ENCODE measurements at regions not wholly inside any gene's neighbourhood (a gene's known extent, or its start where the extent isn't known, plus 50 kb on each side); places are given as distances from the start of the nearest gene placed in this dataset.

DNA sequence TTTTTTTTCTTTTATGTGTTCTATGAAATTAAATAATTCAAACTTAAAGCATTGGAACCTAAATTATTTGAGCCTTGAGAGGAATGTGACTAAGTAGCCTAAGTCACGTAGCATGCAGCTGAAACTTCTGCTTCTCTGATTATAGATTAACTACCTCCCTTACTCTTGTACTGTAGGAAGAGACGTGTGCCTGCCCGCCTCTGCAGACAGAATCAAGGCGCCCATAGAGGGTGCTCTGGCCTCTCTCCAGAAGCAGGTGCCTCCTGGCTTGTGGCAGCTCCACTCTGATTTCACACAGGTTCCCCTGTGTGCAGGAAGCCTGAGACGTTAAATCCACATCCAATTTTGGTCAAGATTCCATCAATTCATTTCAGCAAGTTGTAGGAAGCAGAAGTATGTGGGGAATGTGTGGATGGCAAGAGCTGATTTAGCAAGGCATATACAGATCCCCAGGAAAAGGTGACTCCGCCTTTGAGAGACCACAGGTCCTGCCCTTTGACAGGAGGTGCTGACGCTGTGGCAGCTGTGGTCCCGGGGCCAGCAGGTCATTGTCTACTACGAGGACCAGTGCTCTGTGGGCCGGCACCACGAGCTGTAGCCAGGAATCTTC is 1418.8 kb downstream of the CDH11 start:
- Mint-ChIP-seq H3K27me3 (ENCODE audit: low read depth) (no peaks in the 10 kb centered on the region), H3K9me3 (peaks cover 2% of the 10 kb centered on the region), H3K4me3 (no peak overlapping the region), H3K4me1 (no peaks in the 10 kb centered on the region), H3K27ac (peak overlapping the region in 1 of 3 experiments; percentile 72), H3K36me3 (ENCODE audit: low read depth) (no peaks in the 10 kb centered on the region)
- TF ChIP-seq, protein P1, sequence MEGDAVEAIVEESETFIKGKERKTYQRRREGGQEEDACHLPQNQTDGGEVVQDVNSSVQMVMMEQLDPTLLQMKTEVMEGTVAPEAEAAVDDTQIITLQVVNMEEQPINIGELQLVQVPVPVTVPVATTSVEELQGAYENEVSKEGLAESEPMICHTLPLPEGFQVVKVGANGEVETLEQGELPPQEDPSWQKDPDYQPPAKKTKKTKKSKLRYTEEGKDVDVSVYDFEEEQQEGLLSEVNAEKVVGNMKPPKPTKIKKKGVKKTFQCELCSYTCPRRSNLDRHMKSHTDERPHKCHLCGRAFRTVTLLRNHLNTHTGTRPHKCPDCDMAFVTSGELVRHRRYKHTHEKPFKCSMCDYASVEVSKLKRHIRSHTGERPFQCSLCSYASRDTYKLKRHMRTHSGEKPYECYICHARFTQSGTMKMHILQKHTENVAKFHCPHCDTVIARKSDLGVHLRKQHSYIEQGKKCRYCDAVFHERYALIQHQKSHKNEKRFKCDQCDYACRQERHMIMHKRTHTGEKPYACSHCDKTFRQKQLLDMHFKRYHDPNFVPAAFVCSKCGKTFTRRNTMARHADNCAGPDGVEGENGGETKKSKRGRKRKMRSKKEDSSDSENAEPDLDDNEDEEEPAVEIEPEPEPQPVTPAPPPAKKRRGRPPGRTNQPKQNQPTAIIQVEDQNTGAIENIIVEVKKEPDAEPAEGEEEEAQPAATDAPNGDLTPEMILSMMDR (IDR thresholded peaks at IDR 0.05; ENCODE audit: unreplicated experiment in 3 of 3): peak in 1 of 3 experiments; percentile 14

DNA sequence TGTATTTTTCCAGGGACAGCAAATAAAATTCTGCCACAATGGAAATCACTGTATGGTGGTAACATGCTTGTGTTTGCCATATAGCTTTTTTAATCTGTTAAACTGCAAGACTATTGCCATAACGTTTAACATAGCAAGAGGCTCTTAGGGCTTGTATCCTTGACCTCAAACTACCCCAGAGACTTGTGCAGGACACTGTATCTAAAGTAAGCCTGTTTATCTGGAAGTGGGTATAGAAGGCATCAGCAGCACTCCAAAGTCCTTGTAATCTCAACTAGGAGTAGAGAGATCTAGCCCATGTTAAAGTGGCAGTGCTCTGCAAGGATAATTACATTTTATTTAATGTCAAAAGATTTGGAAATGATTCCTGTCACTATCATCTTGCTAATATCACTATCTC is 1424.1 kb downstream of the CDH11 start:
- Mint-ChIP-seq H3K9me3 (peaks cover 3% of the 10 kb centered on the region), H3K27me3 (ENCODE audit: low read depth) (no peaks in the 10 kb centered on the region), H3K36me3 (ENCODE audit: low read depth) (no peaks in the 10 kb centered on the region), H3K4me1 (no peaks in the 10 kb centered on the region), H3K4me3 (no peak overlapping the region), H3K27ac (no peak overlapping the region)
- TF ChIP-seq, protein P1 (IDR thresholded peaks at IDR 0.05; ENCODE audit: unreplicated experiment in 3 of 3): no peak

DNA sequence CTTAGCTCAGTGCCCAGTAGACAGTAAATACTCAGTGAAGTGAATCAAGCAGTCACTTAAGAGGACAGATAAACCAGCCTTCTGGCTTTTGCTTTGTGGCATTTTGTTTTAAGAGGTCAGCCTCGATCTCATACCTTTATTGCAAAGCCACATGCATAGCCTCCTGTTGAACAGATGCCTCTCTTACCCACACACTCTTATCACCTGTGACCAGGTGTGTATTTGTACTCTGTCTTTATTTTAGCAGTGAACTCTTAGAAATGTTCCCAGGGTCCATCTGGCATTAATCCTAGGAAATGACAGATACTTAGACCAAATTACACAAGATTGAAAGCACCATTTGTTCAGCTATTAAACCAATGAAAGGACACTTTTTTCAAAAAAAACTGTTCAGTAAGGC is 1426.5 kb downstream of the CDH11 start:
- Mint-ChIP-seq H3K4me3 (no peak overlapping the region), H3K27me3 (ENCODE audit: low read depth) (no peaks in the 10 kb centered on the region), H3K9me3 (peaks cover 5% of the 10 kb centered on the region), H3K36me3 (ENCODE audit: low read depth) (no peaks in the 10 kb centered on the region), H3K27ac (no peak overlapping the region), H3K4me1 (no peaks in the 10 kb centered on the region)
- TF ChIP-seq, protein P1 (IDR thresholded peaks at IDR 0.05; ENCODE audit: unreplicated experiment in 3 of 3): no peak

DNA sequence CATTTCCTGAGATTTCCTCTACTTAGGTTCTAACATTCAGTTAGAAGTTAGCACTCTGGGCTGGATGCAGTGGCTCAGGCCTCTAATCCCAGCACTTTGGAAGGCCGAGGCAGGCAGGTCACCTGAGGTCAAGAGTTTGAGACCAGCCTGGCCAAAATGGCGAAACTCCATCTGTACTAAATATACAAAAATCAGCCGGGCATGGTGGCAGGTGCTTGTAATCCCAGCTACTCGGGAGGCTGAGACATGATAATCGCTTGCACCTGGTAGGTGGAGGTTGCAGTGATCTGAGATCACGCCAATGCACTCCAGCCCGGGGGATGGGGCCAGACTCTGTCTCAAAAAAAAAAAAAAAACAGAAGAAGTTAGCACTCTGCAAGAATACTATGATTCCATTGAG is 1430.9 kb downstream of the CDH11 start:
- no peaks in the 10 kb centered on the region for H3K36me3 Mint-ChIP-seq (ENCODE audit: low read depth)
- H3K27ac Mint-ChIP-seq: no peak overlapping the region
- no peak overlapping the region for H3K4me3 Mint-ChIP-seq
- no peaks in the 10 kb centered on the region for H3K27me3 Mint-ChIP-seq (ENCODE audit: low read depth)
- peaks cover 20% of the 10 kb centered on the region for H3K9me3 Mint-ChIP-seq
- TF ChIP-seq, protein P1 (IDR thresholded peaks at IDR 0.05; ENCODE audit: unreplicated experiment in 3 of 3): no peak
- H3K4me1 Mint-ChIP-seq: no peaks in the 10 kb centered on the region

DNA sequence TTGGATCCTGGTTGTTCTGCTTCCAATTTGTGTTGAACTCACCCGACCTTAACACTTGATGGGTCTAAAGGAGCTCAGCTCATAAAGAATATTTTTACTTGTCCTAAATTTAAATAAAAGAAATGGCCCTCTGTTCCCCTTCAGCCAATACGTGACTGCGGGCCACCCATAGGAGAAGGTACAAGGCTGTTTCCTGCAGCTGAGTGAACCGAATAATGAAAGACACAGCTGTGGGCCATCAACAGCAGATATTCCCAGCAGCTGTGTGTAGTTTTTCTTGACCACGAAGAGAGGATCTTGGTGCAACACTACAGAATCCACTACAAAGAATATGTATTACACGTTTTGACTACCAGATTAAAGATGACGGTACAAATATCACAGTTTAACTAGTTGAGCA is 1431.6 kb downstream of the CDH11 start:
- TF ChIP-seq, protein P1 (IDR thresholded peaks at IDR 0.05; ENCODE audit: unreplicated experiment in 3 of 3): no peak
- Mint-ChIP-seq H3K36me3 (ENCODE audit: low read depth) (no peaks in the 10 kb centered on the region), H3K9me3 (peaks cover 20% of the 10 kb centered on the region), H3K27me3 (ENCODE audit: low read depth) (no peaks in the 10 kb centered on the region), H3K4me1 (no peaks in the 10 kb centered on the region), H3K4me3 (no peak overlapping the region), H3K27ac (no peak overlapping the region)

DNA sequence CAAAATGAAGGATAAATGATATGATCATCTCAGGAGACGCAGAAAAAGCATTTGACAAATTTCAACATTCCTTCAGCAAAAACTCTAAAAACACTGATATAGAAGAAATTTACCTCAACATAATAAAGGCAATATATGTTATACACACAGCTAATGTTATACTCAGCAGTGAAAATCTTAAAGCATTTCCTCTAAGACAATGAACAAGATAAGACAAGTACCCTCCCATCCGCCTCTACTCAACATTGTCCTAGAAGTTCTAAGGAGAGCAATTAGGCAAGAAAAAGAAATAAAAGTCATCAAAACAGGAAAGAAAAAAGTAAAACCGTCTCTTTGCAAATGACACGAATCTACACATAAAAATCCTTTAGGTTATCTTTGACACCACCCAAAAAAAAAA is 1432.8 kb downstream of the CDH11 start:
- H3K27ac Mint-ChIP-seq: no peak overlapping the region
- no peaks in the 10 kb centered on the region for H3K36me3 Mint-ChIP-seq (ENCODE audit: low read depth)
- peaks cover 20% of the 10 kb centered on the region for H3K9me3 Mint-ChIP-seq
- no peaks in the 10 kb centered on the region for H3K27me3 Mint-ChIP-seq (ENCODE audit: low read depth)
- no peak overlapping the region for H3K4me3 Mint-ChIP-seq
- no peaks in the 10 kb centered on the region for H3K4me1 Mint-ChIP-seq
- TF ChIP-seq, protein P1 (IDR thresholded peaks at IDR 0.05; ENCODE audit: unreplicated experiment in 3 of 3): no peak

All from nephron (organoid).